ENCODE measurements at regions not wholly inside any gene's neighbourhood (a gene's known extent, or its start where the extent isn't known, plus 50 kb on each side); places are given as distances from the start of the nearest gene placed in this dataset.
A peak's percentile ranks its signal among the peaks of the same experiment; 100 is the strongest.

DNA sequence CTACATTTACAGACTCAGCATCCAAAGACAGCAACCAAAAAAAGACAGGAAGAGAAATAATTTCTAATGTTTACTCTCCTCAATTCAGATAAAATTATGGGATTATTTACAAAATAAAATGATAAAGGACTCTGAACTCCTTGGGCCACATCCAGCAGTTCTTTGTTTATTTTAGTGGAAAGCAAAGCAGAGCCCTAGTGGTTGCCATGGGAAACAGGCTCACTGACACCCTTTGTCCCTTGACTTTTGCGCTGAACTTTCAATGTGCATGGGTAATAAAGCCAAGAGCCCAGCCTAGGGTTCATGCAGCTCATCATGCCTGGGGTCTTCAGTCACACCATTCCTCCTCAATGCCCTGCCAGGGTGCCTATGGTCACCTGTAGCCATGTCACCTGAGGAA, 442.6 kb upstream of the IGFBP3 start:
- no peak for DNase-seq (ENCODE audit: low spot score)

DNA sequence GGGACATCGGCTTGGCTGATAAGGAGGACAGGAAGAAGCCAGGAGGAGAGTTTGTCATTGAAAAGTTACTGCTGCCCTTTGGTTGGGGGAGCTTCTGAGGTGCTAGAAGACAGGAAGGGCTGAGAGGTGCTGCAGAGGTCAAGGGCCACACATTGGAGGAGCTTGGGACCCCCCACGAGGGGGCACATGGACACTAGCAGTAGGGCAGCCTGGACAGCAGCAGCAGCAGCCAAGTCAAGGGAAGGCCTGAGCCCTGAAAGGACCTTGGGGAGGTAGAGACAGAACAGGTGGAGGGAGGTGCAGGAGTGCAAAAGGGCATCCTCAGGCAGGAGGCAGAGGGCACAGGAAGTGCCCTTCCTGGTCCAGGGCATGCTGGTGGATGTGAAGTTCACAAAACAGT, 439.7 kb upstream of the IGFBP3 start:
- no peak for DNase-seq (ENCODE audit: low spot score)

DNA sequence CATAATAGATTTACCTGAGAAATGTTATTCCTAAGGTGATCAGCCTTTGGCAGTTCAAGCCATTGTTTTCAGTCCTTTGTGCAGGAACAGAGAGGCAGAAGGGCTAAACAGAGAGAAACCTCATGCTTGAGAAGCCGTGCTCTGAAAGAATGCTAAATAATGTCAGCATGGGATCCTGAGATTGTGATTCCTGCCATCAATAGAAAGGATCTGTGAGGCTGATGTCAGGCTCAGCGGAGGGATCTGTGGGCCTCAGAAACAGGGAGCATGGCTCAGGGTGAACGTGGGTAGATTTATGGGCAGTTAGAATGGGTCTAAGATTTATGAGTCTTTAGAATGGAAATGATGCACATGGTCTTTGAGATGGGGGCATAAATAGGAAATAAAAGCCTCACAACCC, 439.2 kb upstream of the IGFBP3 start:
- DNase-seq (ENCODE audit: low spot score) = no peak

DNA sequence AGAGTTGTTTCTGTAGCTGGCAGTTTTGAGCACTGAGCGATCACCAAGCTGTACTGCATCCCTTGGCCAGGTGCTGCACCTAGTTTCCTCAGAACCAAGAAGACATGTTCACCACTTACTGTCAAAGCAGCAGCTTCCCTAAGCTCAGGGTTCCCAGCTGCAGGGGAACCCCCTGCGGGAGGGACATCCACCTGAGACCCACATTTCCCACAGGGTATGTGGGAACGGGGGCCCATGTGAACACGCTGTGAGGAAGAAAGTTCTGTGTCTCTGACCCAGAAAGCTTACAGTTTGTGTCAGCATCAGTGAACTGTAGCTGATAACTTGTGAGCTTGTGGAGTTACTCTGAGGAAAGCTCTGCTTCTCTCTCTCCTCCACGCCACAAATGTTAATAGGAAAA, 436.8 kb upstream of the IGFBP3 start:
- DNase-seq (ENCODE audit: low spot score) = no peak

DNA sequence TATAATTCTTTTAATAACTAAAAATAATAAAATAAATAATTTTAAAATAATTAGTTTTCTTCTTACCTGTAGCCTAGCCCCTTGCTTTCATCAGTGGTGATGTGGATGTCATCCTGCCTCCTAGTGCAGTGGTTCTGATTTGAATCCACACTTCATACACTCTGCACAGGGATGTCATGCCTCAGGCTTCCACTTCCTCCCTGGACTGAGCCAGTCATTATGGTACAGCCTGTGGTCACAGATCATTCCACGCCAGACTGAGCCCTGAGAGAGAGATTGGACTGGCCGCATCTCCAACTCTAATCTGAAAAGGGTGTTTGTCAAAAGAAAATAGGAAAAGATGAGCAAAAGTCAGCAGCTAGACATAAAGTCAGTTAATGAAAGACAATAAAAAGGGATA, 436.2 kb upstream of the IGFBP3 start:
- peak; percentile 47 for DNase-seq (ENCODE audit: low spot score)

DNA sequence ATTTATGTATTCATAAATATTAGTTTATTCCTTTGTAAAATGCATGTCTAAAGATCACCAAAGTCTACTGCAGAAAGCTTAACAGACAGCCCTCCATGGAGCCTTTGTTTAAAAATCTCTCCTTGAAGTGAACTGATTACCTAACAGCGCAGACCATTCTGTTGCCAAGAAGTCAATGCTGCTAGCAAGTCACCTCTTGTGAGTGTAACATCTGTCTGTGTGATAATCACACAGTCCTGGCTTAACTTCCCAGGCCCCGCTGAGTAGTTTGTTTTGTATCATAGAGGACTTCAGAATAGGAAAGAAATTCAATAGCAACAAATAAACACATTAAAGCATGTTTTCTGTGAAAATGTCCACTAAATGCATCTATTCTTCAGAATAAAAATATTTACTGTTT, 435.3 kb upstream of the IGFBP3 start:
- no peak for DNase-seq (ENCODE audit: low spot score)

DNA sequence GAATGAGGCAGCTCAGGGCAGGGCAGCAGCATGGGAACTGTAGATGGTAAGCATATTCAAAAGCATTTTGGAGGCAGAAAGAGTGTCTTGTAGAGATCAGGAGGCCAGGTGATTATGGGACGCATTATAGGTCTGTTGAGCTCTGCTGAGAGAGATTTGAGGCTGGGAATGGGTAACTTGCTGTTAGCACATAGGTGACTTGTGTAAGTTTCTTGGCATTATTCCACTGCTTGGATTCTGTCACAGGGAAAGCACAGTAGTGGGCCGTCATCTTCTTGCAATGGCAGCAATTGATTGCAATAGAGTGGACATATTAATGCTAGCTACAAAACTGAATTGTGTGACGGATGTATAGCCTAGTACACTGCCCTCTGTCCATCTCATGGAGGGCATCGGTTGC, 434.3 kb upstream of the IGFBP3 start:
- no peak for DNase-seq (ENCODE audit: low spot score)

DNA sequence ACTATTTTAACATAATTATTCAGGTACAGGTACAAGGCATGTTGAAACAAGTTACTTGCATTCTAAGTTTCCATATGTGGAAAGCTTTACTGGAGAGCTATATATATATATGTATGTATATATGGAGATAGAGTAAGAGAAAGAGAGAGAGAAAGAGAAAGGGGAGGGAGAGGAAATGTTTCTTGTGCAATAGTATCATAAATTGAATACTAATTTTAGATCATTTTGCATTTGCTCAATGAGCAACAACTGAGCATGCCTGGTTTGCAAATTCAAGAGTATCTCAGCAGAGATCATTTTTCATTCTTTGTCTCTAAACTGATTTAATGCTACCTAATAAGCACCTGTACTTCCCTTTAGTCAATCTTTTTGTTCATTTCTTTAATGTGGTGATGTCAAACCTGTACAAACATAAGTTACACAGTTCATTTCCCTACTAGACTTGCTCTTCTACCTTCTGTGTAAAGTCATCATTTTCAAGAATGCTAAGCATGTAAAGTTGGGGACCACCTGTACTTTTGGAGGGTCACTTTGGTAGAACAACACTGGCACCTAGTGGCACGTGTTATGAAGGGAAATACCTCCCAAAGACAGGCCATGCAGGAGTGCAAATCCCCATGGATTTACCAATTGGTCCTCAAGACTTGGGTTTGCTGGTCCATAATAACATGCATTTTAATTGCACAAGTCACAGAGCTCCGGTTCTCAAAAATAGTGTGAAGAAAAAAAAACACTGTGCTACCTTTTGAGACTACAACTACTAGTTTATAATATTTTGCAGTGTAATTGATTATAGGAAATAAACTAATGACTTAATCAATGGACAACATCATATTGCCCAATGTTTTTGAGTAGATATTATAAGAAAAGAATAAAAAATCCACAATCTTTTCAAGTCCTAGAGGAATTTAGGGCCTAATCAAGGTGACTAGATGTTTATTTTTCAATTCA, 431.2 kb upstream of the IGFBP3 start:
- peak; percentile 87 for DNase-seq (ENCODE audit: low spot score)

DNA sequence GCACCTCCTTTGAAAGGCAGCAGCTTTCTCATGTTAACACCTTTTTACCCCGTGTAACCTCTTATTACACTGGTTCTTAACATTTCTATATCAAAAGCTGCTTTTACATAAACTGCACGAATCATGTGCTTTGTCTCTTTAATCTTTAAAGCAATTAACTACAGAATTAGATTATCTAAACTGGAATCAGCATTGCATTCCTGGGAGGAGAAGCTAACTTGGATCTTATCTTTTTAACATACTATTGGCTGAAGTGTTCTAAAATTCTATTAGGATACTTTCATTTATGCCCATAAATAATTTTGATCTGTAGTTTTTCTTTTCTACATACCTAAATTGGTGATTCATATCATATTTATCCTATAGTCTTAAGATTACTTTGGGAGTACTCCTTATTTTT, 428.4 kb upstream of the IGFBP3 start:
- no peak for DNase-seq (ENCODE audit: low spot score)

DNA sequence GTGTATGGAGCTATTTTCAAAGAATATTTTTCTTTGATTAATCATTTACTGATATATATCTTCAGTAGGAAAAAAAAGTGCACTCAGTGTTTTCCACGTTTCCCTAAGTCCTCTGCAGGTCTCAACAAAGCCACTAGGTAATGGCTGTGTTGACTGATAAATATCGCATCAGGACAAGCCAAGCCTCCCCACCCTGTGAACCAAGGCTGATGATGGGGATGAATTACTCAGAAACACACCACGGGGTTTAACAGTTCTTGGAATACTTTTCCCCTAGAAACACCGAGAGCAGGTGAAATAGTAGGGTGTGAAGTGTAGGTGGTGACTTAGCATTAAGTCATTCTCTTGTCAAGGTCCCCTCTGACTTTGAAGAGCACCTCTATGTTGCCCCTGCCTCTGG, 423.5 kb upstream of the IGFBP3 start:
- no peak for DNase-seq (ENCODE audit: low spot score)

DNA sequence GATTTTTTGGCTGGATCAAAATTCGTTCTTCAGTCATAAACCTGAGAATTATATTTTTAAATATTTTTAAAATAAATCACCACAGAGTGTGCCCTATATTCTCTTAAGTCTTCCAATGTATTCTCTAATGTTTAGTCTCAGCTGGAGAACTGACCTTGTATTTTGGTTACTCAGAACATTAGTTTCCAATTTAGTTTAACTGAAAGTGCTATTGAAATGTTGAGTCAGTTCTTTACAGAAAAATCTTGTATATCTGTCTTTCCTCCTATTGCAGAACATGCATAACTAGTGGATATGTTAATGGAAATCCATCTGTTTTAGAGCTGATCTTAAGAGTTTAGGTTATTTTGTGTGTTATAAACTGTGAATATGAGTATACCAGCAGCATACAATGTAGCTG, 422.7 kb upstream of the IGFBP3 start:
- DNase-seq (ENCODE audit: low spot score) = no peak

DNA sequence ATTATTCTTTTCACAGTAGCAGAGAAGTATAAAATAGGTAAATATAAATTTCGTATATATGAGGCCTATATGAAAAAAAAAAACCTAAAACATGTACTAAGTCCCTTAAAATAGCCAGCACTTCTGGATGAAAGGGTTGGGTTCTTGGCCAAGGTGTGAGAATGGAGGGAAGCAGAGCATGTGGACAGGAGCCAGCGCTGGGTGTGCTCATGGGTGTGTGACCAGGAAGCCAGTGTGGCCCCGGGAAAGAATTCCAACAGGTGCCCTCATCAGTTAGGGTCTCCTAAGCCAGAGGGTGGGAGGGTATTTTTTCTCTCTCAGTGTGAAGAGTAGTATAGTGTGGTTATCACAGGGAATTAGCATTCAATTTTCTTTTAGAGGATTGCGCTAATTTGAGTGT, 401.9 kb upstream of the IGFBP3 start:
- DNase-seq (ENCODE audit: low spot score) = no peak

DNA sequence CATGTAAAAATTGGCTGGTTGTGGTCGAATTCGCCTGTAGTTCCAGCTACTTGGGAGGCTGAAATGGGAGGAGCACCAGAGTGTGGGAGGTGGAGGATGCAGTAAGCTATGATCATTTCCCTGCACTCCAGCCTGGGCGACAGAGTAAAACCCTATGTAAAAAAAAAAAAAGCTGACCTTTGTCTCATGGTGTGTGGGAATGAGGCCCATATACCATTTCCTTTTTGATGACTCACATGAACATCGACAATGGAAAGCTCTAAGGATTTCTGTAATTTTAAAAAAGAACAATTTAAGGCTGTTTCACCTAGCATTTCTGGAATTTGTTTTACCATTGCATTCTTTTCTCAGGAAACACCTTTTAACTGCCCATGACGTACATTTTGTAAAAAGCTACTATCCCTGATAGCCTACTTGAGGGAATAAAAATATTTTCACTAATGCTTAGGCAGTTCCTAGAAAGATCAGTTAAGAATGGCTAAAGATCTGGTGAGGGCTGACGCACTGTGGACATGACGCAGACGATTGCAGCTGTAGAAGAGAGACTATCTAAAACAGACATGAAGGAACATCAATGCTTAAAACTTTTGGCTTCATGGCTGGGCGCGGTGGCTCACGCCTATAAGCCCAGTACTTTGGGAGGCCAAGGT, 400.6 kb upstream of the IGFBP3 start:
- peak; percentile 7 for DNase-seq (ENCODE audit: low spot score)

DNA sequence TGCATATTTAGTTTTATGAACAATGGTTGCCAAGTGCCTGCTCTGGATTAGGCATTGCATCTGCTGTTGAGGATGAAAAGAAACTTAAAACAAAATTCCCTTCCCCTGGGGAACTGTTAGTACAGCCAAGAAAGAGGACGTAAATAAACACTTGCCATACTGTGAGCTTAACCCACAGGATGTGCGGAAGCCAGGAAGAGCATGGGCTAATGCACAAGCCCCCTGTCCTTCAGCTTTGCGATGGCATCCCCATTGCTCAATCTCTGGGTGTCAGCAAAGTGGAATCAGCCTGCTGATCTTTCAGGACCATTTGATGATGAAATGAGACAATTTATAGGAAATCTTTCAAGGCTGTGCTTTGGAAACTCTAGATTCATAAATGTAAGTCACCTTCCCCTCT, 399.9 kb upstream of the IGFBP3 start:
- no peak for DNase-seq (ENCODE audit: low spot score)

DNA sequence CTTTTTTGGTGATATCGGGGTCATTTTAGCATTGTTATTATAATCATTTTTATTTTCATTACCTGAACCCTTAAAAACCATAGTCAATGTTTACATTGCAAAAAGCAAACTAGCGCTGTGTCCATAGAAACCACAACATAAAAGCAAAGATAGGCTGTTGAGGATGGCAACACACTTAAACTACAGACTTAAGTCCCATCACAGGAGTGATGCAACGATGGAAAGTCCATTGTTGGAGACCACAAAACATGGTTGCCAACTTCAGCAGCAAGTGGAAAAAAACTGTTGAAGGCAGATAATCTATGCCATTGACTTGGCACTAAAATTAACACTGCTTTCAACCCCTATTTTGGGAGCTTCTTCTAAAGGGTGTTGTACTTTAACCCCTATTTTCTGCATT, 398.8 kb upstream of the IGFBP3 start:
- DNase-seq (ENCODE audit: low spot score) = no peak

DNA sequence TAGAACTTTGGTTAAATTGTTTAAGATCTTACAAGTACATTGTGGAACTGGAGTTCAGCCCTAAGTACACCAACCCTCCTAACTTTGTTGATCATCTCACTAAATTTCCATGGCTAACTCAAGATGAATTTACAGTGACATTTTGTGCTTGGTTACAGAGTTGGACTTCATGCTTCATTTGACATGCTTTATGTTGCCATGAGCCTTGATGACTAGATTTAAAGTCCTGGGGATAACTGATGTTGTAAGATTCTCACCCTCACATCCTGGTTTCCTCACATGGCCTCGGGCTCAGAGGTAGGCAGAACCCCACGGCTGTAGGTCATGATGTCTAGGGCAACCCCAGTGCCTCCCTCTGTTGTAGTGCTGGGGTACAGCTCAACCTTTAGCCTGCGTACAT, 397.2 kb upstream of the IGFBP3 start:
- DNase-seq (ENCODE audit: low spot score) = peak; percentile 34

DNA sequence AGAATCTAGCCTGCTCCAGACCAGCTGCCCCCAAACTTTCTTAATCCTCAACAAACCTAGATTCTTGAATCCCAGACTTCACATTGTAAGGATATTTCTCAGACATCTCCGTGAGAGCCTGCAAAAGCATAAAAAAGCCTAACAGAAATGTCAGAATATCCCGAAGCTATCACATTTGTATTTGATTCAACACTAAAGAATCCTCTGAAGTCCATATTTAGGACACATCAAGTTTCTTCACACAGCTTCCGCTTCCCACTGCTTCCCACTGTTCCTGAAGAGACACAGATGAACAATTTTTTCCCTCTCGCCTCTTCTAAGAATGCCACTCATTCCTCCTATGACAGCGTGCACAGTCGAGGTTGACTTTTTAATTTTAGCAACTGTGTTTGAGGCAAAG, 396.2 kb upstream of the IGFBP3 start:
- DNase-seq (ENCODE audit: low spot score) = no peak

DNA sequence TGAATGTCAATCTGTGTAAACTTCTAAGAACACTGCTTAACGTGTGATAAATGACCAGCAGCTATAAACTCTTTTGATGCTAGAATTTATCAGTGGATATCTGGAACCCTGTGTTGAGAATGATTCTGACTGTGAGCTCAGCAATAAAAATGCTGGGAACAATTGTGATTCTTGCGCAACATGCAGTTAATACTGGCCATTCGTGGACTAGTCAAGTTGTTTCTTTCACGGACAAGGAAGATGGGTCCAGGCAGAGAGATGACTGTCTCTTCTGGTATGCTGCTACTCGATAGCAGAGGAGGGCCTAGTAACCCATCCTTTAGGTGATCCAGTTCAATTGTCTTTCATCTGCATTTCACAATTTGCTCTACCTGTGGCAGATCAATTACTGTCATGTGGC, 394.8 kb upstream of the IGFBP3 start:
- DNase-seq (ENCODE audit: low spot score) = peak; percentile 58

DNA sequence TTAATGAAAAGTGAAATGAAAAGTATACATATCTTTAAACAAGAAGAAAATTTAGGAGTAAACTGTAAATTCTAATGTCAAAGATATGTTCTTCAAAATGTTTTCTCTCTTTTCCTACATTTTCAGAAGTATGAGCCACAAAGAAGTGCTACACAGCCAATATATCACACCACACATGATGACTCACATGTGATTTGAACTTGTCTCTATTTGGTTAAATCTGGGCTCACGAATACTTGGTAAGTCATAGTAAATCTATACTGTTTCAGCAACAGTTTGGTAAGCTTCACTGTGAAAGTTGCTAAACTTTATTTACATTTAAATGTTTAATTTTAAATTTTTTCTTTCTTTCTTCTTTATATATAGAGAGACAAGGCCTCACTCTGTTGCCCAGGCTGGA, 380.6 kb upstream of the IGFBP3 start:
- DNase-seq (ENCODE audit: low spot score) = peak; percentile 8

DNA sequence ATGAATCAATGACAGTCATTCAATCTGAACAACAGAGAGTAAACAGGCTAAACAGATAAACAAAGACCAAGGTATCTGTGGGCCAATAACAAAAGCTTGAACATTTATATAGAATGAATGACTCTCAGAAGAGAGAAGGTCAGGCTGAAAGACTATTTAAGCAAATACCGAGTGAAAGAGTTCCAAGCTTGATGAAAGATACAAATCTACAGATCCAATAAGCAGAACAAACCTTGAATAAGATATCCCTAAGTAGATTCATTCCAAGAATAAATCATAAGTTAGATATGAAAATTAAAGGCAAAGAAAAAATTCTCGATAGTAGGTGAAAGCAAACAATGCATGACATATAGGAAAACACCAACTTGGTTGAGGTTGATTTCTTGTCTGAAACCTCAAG, 376.4 kb upstream of the IGFBP3 start:
- DNase-seq (ENCODE audit: low spot score) = no peak

DNA sequence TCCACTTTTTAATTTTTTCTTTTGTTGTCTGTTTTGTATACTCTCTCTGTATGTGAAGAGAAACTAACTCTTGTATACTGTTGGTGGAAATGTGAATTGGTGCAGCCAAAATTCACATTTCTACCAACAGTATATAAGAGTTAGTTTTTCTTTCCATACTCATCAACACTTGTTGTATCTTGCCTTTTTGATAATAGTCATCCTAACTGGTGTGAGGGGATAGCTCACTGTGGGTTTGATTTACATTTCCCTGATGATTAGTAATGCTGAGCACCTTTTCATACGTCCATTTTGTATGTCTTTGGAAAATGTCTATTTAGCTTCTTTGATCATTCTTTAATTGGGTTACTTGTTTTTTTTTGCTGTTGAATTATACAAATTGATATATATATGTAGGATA, 375.5 kb upstream of the IGFBP3 start:
- DNase-seq (ENCODE audit: low spot score) = no peak

DNA sequence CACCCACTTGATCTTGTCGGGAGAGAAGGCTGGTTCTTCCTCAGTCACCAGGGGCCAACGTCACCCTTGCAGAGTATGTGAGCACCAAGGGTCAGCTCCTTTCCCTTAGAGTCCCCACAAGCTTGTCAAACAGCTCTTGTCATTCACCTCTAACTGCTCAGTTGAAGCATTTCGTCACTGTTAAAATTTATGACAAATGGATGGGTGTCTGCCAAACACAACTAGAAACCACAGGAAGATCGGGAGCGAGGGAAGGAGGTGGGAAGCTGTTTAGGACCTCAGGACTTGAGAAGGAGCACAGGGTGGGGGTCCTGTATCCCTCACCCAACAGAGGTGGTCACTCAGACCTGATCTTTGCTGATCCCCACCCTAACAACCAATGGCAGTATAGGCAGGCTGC, 373.3 kb upstream of the IGFBP3 start:
- DNase-seq (ENCODE audit: low spot score) = no peak

DNA sequence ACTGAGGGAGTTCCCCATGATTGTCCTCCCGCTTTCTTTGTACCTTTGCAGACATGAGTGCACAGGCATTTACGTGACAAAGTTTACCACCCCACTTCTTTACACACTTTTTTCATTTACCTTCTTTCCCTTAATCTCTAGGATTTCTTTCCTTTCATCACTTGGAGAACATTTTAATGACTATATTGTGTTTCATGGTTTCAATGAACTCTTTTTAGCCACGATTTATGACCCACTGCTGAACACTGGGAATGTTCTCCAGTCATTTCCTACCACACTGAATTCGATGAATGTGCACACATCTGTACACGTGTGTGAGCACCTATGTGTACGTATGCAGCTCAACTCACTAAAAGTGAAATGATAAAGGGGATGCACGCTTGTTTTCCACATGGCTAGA, 371.7 kb upstream of the IGFBP3 start:
- DNase-seq (ENCODE audit: low spot score) = peak; percentile 9

Measured in kidney tubule cell (primary cell).